SK-N-SH (cell line): ENCODE measurements at regions not wholly inside any gene's neighbourhood (a gene's known extent, or its start where the extent isn't known, plus 50 kb on each side); places are given as distances from the start of the nearest gene placed in this dataset.

ENCODE experiments used
- EP300 ChIP-seq, 2 experiments: IDR thresholded peaks; 2 replicates each; pipeline versions ENCODE4 v1.4.0 to v1.6.1; 2012; ENCODE audit warnings: borderline replicate concordance in 1 of 2, low read depth in 1 of 2, low read length in 1 of 2
- EZH2phosphoT487 ChIP-seq: fragments of 200-600 bp; sonication (generic); IDR thresholded peaks from 2 replicates; pipeline ENCODE4 v1.6.1; 2017; ENCODE audit warnings: low read depth, mixed run types, mild to moderate bottlenecking, antibody characterized with exemption, moderate library complexity, borderline replicate concordance
- JUND ChIP-seq: IDR thresholded peaks from 2 replicates; pipeline ENCODE4 v1.4.0; 2012
- MAX ChIP-seq: IDR thresholded peaks from 2 replicates; pipeline ENCODE4 v1.4.0; 2012; ENCODE audit warnings: low read depth
- MXI1 ChIP-seq: IDR thresholded peaks from 2 replicates; pipeline ENCODE4 v1.6.1; 2012; ENCODE audit warnings: mild to moderate bottlenecking, low read depth, low read length, improper control_type of control experiment
- REST ChIP-seq: IDR thresholded peaks from 2 replicates; pipeline ENCODE4 v1.6.1; 2012; ENCODE audit warnings: mild to moderate bottlenecking, low read depth, low read length, moderate library complexity
- SIN3A ChIP-seq: IDR thresholded peaks from 2 replicates; pipeline ENCODE4 v1.6.1; 2012; ENCODE audit warnings: low read depth, mild to moderate bottlenecking, low read length, moderate library complexity, borderline replicate concordance
- SMC3 ChIP-seq: IDR thresholded peaks from 2 replicates; pipeline ENCODE4 v1.6.1; 2012; ENCODE audit warnings: low read depth, low read length, improper control_type of control experiment
- TAF1 ChIP-seq: IDR thresholded peaks from 2 replicates; pipeline ENCODE4 v1.6.1; 2012; ENCODE audit warnings: low read depth, mild to moderate bottlenecking, low read length, moderate library complexity, borderline replicate concordance
- TF ChIP-seq, protein P1 (sequence below): fragments of 200-600 bp; sonication (generic); IDR thresholded peaks from 2 replicates; pipeline ENCODE4 v1.6.1; 2017; ENCODE audit warnings: antibody characterized with exemption, mild to moderate bottlenecking, moderate library complexity
- TF ChIP-seq, protein P2 (sequence below): IDR thresholded peaks from 2 replicates; pipeline ENCODE4 v1.4.0; 2012; ENCODE audit warnings: low read depth, borderline replicate concordance
- TF ChIP-seq, protein P3 (sequence below): IDR thresholded peaks from 2 replicates; pipeline ENCODE4 v1.4.0; 2012; ENCODE audit warnings: low read depth, borderline replicate concordance

- TF ChIP-seq SIN3A (no peak), REST (no peak), JUND (no peak), EP300 (IDR thresholded peaks at IDR 0.05; ENCODE audit: borderline replicate concordance in 1 of 2, low read depth in 1 of 2, low read length in 1 of 2) (peak in 1 of 2 experiments; percentile 72; a peak in 2 of 4 replicates), MXI1 (no peak), TAF1 (no peak), MAX (no peak), EZH2phosphoT487 (no peak), SMC3 (no peak)
- TF ChIP-seq, protein P1, sequence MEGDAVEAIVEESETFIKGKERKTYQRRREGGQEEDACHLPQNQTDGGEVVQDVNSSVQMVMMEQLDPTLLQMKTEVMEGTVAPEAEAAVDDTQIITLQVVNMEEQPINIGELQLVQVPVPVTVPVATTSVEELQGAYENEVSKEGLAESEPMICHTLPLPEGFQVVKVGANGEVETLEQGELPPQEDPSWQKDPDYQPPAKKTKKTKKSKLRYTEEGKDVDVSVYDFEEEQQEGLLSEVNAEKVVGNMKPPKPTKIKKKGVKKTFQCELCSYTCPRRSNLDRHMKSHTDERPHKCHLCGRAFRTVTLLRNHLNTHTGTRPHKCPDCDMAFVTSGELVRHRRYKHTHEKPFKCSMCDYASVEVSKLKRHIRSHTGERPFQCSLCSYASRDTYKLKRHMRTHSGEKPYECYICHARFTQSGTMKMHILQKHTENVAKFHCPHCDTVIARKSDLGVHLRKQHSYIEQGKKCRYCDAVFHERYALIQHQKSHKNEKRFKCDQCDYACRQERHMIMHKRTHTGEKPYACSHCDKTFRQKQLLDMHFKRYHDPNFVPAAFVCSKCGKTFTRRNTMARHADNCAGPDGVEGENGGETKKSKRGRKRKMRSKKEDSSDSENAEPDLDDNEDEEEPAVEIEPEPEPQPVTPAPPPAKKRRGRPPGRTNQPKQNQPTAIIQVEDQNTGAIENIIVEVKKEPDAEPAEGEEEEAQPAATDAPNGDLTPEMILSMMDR, result no peak
- TF ChIP-seq, protein P2, sequence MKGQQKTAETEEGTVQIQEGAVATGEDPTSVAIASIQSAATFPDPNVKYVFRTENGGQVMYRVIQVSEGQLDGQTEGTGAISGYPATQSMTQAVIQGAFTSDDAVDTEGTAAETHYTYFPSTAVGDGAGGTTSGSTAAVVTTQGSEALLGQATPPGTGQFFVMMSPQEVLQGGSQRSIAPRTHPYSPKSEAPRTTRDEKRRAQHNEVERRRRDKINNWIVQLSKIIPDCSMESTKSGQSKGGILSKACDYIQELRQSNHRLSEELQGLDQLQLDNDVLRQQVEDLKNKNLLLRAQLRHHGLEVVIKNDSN, result no peak
- TF ChIP-seq, protein P3, sequence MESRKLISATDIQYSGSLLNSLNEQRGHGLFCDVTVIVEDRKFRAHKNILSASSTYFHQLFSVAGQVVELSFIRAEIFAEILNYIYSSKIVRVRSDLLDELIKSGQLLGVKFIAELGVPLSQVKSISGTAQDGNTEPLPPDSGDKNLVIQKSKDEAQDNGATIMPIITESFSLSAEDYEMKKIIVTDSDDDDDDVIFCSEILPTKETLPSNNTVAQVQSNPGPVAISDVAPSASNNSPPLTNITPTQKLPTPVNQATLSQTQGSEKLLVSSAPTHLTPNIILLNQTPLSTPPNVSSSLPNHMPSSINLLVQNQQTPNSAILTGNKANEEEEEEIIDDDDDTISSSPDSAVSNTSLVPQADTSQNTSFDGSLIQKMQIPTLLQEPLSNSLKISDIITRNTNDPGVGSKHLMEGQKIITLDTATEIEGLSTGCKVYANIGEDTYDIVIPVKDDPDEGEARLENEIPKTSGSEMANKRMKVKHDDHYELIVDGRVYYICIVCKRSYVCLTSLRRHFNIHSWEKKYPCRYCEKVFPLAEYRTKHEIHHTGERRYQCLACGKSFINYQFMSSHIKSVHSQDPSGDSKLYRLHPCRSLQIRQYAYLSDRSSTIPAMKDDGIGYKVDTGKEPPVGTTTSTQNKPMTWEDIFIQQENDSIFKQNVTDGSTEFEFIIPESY, result no peak
Measured at GRCh38 chr13:89678466-89679121, 1668.9 kb upstream of the MIR17HG start.
